GM23338 (cell line): ENCODE measurements at regions not wholly inside any gene's neighbourhood (a gene's known extent, or its start where the extent isn't known, plus 50 kb on each side); places are given as distances from the start of the nearest gene placed in this dataset.

Experiments
- ATAC-seq: fragments of 200-7000 bp; cut with Tn5 transposase; 3 replicates; pipeline ENCODE4 v1.9.1; 2020
- DNase-seq: peaks from one replicate; pipeline ENCODE4 v3.0.0-alpha.2; 2015; ENCODE audit warnings: low spot score
- H2AFZ ChIP-seq: fragments of 200-600 bp; sonication (generic); 2 replicates; pipeline ENCODE4 v1.8.0; 2016; ENCODE audit warnings: antibody characterized with exemption, mild to moderate bottlenecking, moderate library complexity
- H3F3A ChIP-seq: fragments of 200-600 bp; sonication (generic); replicated peaks from 2 replicates; pipeline ENCODE4 v1.8.0; 2017; ENCODE audit warnings: antibody characterized with exemption, mixed run types, low read depth
- H3K27ac ChIP-seq: fragments of 200-600 bp; sonication (generic); 2 replicates; pipeline ENCODE4 v1.6.1; 2016; ENCODE audit warnings: low read depth
- H3K27me3 ChIP-seq: fragments of 200-600 bp; sonication (generic); 2 replicates; pipeline ENCODE4 v1.8.0; 2016; ENCODE audit warnings: mild to moderate bottlenecking, mixed run types, moderate library complexity; ENCODE audit not compliant: insufficient read depth
- H3K36me3 ChIP-seq: fragments of 200-600 bp; sonication (generic); 2 replicates; pipeline ENCODE4 v1.8.0; 2016; ENCODE audit warnings: mild to moderate bottlenecking; ENCODE audit not compliant: insufficient read depth
- H3K4me1 ChIP-seq: fragments of 200-600 bp; sonication (generic); 2 replicates; pipeline ENCODE4 v1.8.0; 2016; ENCODE audit warnings: mild to moderate bottlenecking, moderate library complexity; ENCODE audit not compliant: insufficient read depth
- H3K4me2 ChIP-seq: fragments of 200-600 bp; sonication (generic); 2 replicates; pipeline ENCODE4 v1.7.1; 2017; ENCODE audit warnings: mixed run types
- H3K4me3 ChIP-seq: fragments of 200-600 bp; sonication (generic); 2 replicates; pipeline ENCODE4 v1.6.1; 2016; ENCODE audit warnings: mixed run types
- H3K79me2 ChIP-seq: fragments of 200-600 bp; sonication (generic); replicated peaks from 2 replicates; pipeline ENCODE4 v1.8.0; 2017; ENCODE audit warnings: mild to moderate bottlenecking; ENCODE audit not compliant: insufficient read depth
- H3K9me2 ChIP-seq: fragments of 200-600 bp; sonication (generic); 2 replicates; pipeline ENCODE4 v1.8.0; 2017; ENCODE audit not compliant: insufficient read depth
- H4K20me1 ChIP-seq: fragments of 200-600 bp; sonication (generic); replicated peaks from 2 replicates; pipeline ENCODE4 v1.8.0; 2017; ENCODE audit warnings: mild to moderate bottlenecking; ENCODE audit not compliant: insufficient read depth
- H3K27ac Mint-ChIP-seq: 2 replicates; pipeline ENCODE4 v1.8.0; 2020; ENCODE audit warnings: inconsistent platforms, mild to moderate bottlenecking, moderate library complexity, mixed read lengths
- H3K27me3 Mint-ChIP-seq: 3 replicates; pipeline ENCODE4 v1.8.0; 2022; ENCODE audit warnings: low read depth, mild to moderate bottlenecking, moderate library complexity, mixed read lengths, inconsistent platforms; ENCODE audit not compliant: insufficient read depth, poor library complexity
- H3K36me3 Mint-ChIP-seq: 3 replicates; pipeline ENCODE4 v1.8.0; 2021; ENCODE audit warnings: low read depth, mild to moderate bottlenecking, inconsistent platforms, moderate library complexity, mixed read lengths
- H3K4me1 Mint-ChIP-seq: 3 replicates; pipeline ENCODE4 v1.8.0; 2020; ENCODE audit warnings: mild to moderate bottlenecking, inconsistent platforms, mixed read lengths
- H3K4me3 Mint-ChIP-seq: 3 replicates; pipeline ENCODE4 v1.8.0; 2021; ENCODE audit warnings: moderate library complexity, mild to moderate bottlenecking, inconsistent platforms, mixed read lengths
- H3K9me3 Mint-ChIP-seq: 3 replicates; pipeline ENCODE4 v1.8.0; 2020; ENCODE audit warnings: moderate library complexity, mild to moderate bottlenecking, inconsistent platforms, mixed read lengths
- CREB1 ChIP-seq: fragments of 250-450 bp; sonication (Bioruptor Pico); IDR thresholded peaks from 2 replicates; pipeline ENCODE4 v1.5.0; 2020; ENCODE audit warnings: low read depth, mild to moderate bottlenecking, moderate library complexity
- NANOG ChIP-seq: IDR thresholded peaks from 2 replicates; pipeline ENCODE4 v1.6.1; 2016; ENCODE audit warnings: antibody characterized with exemption, borderline replicate concordance
- TF ChIP-seq, protein P1 (sequence below): fragments of 250-450 bp; sonication (Bioruptor Pico); IDR thresholded peaks from 2 replicates; pipeline ENCODE4 v1.5.0; 2020; ENCODE audit warnings: mild to moderate bottlenecking, moderate library complexity
- TF ChIP-seq, protein P2 (sequence below), 2 experiments: fragments of 200-600 bp in 1 of 2; sonication (generic) in 1 of 2; conservative IDR thresholded peaks; 2 replicates each; pipeline versions ENCODE4 v1.5.1 to v1.6.1; 2016 to 2017; ENCODE audit warnings: antibody characterized with exemption in 2 of 2, low read depth in 2 of 2, mild to moderate bottlenecking in 2 of 2, moderate library complexity in 1 of 2

DNA sequence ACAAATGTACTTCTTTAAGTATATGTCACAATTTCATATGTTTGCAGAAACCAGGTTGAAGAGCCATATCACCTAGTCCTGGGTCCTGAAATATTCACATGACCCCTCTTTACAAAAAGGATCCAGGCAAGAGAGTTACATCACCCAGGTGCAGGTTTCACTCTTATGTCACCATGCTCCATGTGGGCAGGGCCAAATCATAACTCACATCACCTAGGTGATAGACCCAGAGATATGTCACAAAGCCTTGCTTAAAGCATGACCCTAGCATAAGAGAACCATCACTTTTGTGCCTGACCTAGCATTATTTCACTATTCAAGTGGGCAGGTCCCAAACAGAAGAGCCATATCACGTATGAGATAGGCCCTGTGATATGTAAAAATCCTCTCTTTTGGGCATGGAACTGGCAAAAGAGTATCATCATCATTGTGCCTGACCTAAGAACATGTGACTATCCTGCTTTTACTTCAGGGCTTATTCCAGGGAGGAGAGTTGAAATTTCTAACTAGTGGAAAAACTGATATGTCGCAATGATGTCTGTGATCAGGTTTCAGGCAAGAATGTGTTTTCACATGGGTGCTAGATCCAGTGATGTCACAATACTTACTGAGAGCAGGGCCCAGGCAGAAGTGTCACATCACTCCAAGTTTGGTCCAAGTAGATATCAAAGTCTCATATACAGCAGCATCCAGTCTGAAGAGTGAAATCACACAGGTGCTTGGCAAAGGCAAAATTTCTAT, 909.9 kb upstream of the AMELY start:
- no peaks in the 10 kb centered on the region for H3K79me2 ChIP-seq
- H3F3A ChIP-seq: no peaks in the 10 kb centered on the region
- no peaks in the 10 kb centered on the region for H3K36me3 Mint-ChIP-seq
- no peaks in the 10 kb centered on the region for H4K20me1 ChIP-seq
- no peaks in the 10 kb centered on the region for H3K4me1 ChIP-seq
- ATAC-seq (no peak), DNase-seq (no peak)
- no peak overlapping the region for H2AFZ ChIP-seq
- no peaks in the 10 kb centered on the region for H3K36me3 ChIP-seq
- no peak overlapping the region for H3K4me2 ChIP-seq
- H3K9me3 Mint-ChIP-seq: no peaks in the 10 kb centered on the region
- H3K4me3 ChIP-seq: no peak overlapping the region
- H3K4me1 Mint-ChIP-seq: no peaks in the 10 kb centered on the region
- no peaks in the 10 kb centered on the region for H3K27me3 Mint-ChIP-seq
- peaks cover 10% of the 10 kb centered on the region for H3K27me3 ChIP-seq
- no peak overlapping the region for H3K27ac ChIP-seq
- no peak overlapping the region for H3K27ac Mint-ChIP-seq
- H3K9me2 ChIP-seq: no peaks in the 10 kb centered on the region
- no peak for TF ChIP-seq CREB1 (CRISPR knock-in tag)
- TF ChIP-seq, protein P1, sequence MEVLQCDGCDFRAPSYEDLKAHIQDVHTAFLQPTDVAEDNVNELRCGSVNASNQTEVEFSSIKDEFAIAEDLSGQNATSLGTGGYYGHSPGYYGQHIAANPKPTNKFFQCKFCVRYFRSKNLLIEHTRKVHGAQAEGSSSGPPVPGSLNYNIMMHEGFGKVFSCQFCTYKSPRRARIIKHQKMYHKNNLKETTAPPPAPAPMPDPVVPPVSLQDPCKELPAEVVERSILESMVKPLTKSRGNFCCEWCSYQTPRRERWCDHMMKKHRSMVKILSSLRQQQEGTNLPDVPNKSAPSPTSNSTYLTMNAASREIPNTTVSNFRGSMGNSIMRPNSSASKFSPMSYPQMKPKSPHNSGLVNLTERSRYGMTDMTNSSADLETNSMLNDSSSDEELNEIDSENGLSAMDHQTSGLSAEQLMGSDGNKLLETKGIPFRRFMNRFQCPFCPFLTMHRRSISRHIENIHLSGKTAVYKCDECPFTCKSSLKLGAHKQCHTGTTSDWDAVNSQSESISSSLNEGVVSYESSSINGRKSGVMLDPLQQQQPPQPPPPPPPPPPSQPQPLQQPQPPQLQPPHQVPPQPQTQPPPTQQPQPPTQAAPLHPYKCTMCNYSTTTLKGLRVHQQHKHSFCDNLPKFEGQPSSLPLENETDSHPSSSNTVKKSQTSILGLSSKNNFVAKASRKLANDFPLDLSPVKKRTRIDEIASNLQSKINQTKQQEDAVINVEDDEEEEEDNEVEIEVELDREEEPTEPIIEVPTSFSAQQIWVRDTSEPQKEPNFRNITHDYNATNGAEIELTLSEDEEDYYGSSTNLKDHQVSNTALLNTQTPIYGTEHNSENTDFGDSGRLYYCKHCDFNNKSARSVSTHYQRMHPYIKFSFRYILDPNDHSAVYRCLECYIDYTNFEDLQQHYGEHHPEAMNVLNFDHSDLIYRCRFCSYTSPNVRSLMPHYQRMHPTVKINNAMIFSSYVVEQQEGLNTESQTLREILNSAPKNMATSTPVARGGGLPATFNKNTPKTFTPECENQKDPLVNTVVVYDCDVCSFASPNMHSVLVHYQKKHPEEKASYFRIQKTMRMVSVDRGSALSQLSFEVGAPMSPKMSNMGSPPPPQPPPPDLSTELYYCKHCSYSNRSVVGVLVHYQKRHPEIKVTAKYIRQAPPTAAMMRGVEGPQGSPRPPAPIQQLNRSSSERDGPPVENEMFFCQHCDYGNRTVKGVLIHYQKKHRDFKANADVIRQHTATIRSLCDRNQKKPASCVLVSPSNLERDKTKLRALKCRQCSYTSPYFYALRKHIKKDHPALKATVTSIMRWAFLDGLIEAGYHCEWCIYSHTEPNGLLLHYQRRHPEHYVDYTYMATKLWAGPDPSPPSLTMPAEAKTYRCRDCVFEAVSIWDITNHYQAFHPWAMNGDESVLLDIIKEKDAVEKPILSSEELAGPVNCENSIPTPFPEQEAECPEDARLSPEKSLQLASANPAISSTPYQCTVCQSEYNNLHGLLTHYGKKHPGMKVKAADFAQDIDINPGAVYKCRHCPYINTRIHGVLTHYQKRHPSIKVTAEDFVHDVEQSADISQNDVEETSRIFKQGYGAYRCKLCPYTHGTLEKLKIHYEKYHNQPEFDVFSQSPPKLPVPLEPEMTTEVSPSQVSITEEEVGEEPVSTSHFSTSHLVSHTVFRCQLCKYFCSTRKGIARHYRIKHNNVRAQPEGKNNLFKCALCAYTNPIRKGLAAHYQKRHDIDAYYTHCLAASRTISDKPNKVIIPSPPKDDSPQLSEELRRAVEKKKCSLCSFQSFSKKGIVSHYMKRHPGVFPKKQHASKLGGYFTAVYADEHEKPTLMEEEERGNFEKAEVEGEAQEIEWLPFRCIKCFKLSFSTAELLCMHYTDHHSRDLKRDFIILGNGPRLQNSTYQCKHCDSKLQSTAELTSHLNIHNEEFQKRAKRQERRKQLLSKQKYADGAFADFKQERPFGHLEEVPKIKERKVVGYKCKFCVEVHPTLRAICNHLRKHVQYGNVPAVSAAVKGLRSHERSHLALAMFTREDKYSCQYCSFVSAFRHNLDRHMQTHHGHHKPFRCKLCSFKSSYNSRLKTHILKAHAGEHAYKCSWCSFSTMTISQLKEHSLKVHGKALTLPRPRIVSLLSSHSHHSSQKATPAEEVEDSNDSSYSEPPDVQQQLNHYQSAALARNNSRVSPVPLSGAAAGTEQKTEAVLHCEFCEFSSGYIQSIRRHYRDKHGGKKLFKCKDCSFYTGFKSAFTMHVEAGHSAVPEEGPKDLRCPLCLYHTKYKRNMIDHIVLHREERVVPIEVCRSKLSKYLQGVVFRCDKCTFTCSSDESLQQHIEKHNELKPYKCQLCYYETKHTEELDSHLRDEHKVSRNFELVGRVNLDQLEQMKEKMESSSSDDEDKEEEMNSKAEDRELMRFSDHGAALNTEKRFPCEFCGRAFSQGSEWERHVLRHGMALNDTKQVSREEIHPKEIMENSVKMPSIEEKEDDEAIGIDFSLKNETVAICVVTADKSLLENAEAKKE: no peak
- H3K4me3 Mint-ChIP-seq: no peak overlapping the region

DNA sequence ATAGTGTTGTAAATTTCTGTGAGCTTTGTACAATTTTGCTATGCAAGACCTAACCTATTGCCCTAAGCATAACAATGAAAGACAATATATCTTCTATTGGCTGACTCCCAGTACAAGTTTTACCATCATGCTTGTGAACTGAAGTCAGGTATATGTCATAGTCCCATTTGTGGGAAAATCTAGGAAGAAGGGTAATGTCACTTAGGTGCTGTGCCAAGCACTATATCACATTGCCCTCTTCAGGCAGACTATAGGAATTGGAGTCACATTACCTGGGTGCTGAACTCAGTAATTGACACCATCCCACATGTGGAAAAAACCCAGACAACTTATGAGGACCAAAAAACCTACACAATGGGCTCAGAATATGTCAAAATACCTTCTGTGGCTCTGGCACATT, 907.4 kb upstream of the AMELY start:
- H3K27me3 Mint-ChIP-seq: no peaks in the 10 kb centered on the region
- DNase-seq (peak; percentile 28), ATAC-seq (no peak; the same call in 2 of the 3 replicates)
- no peaks in the 10 kb centered on the region for H3K9me2 ChIP-seq
- H3K4me3 ChIP-seq: no peak overlapping the region
- H3K27ac Mint-ChIP-seq: no peak overlapping the region
- no peak overlapping the region for H3K4me3 Mint-ChIP-seq
- H2AFZ ChIP-seq: no peak overlapping the region
- H3K4me2 ChIP-seq: no peak overlapping the region
- H3K4me1 Mint-ChIP-seq: no peaks in the 10 kb centered on the region
- H3K36me3 Mint-ChIP-seq: no peaks in the 10 kb centered on the region
- H3K9me3 Mint-ChIP-seq: no peaks in the 10 kb centered on the region
- H4K20me1 ChIP-seq: no peaks in the 10 kb centered on the region
- no peaks in the 10 kb centered on the region for H3K27me3 ChIP-seq
- H3K79me2 ChIP-seq: no peaks in the 10 kb centered on the region
- no peaks in the 10 kb centered on the region for H3K36me3 ChIP-seq
- no peak overlapping the region for H3K27ac ChIP-seq
- H3F3A ChIP-seq: no peaks in the 10 kb centered on the region
- H3K4me1 ChIP-seq: no peaks in the 10 kb centered on the region
- TF ChIP-seq CREB1 (CRISPR knock-in tag) (no peak), NANOG (no peak)
- TF ChIP-seq, protein P2, sequence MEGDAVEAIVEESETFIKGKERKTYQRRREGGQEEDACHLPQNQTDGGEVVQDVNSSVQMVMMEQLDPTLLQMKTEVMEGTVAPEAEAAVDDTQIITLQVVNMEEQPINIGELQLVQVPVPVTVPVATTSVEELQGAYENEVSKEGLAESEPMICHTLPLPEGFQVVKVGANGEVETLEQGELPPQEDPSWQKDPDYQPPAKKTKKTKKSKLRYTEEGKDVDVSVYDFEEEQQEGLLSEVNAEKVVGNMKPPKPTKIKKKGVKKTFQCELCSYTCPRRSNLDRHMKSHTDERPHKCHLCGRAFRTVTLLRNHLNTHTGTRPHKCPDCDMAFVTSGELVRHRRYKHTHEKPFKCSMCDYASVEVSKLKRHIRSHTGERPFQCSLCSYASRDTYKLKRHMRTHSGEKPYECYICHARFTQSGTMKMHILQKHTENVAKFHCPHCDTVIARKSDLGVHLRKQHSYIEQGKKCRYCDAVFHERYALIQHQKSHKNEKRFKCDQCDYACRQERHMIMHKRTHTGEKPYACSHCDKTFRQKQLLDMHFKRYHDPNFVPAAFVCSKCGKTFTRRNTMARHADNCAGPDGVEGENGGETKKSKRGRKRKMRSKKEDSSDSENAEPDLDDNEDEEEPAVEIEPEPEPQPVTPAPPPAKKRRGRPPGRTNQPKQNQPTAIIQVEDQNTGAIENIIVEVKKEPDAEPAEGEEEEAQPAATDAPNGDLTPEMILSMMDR (conservative IDR thresholded peaks at IDR 0.05; ENCODE audit: low read depth in 2 of 2): peak; percentile 52 to 66
